Gastroesophageal sphincter (tissue), 3 donors: ENCODE measurements at regions not wholly inside any gene's neighbourhood (a gene's known extent, or its start where the extent isn't known, plus 50 kb on each side); places are given as distances from the start of the nearest gene placed in this dataset.

ENCODE experiments used
- CTCF ChIP-seq, 4 experiments: fragments of 200-600 bp in 2 of 4; fragments of 450-650 bp in 2 of 4; sonication (generic) in 1 of 4; IDR thresholded peaks; one replicate each; pipeline ENCODE4 v1.5.1; 2017 to 2019; ENCODE audit warnings: antibody characterized with exemption in 4 of 4, mild to moderate bottlenecking in 2 of 4, moderate library complexity in 2 of 4
- EP300 ChIP-seq: sonication (generic); formaldehyde crosslinking; IDR thresholded peaks from one replicate; pipeline ENCODE4 v1.6.1; 2017; ENCODE audit warnings: antibody characterized with exemption, mild to moderate bottlenecking
- POLR2A ChIP-seq, 2 donors: fragments of 450-650 bp; IDR thresholded peaks; one replicate each; pipeline ENCODE4 v1.6.1; 2017; ENCODE audit warnings: antibody characterized with exemption in 2 of 2, mild to moderate bottlenecking in 2 of 2, moderate library complexity in 1 of 2
- POLR2AphosphoS5 ChIP-seq: sonication (generic); formaldehyde crosslinking; IDR thresholded peaks from one replicate; pipeline ENCODE4 v1.6.1; 2017; ENCODE audit warnings: antibody characterized with exemption

GRCh38 chr20:56899506-56899905 is 270.4 kb downstream of the TFAP2C start:
- no peak for TF ChIP-seq CTCF (IDR thresholded peaks at IDR 0.05)
- TF ChIP-seq POLR2A (IDR thresholded peaks at IDR 0.05): no peak
- no peak for TF ChIP-seq POLR2AphosphoS5
- TF ChIP-seq EP300: no peak
